IPS-18a (cell line): ENCODE measurements at regions not wholly inside any gene's neighbourhood (a gene's known extent, or its start where the extent isn't known, plus 50 kb on each side); places are given as distances from the start of the nearest gene placed in this dataset.

Experiments
- H3K27ac ChIP-seq: one replicate; pipeline ENCODE4 v1.5.1; 2013; ENCODE audit warnings: low read length
- H3K27me3 ChIP-seq: one replicate; pipeline ENCODE4 v1.6.1; 2013; ENCODE audit warnings: mild to moderate bottlenecking, low read length; ENCODE audit not compliant: control insufficient read depth, insufficient read depth
- H3K36me3 ChIP-seq: one replicate; pipeline ENCODE4 v1.6.1; 2013; ENCODE audit warnings: low read depth, low read length; ENCODE audit not compliant: control insufficient read depth
- H3K4me1 ChIP-seq: one replicate; pipeline ENCODE4 v1.6.1; 2013; ENCODE audit warnings: low read depth, low read length; ENCODE audit not compliant: control insufficient read depth
- H3K4me3 ChIP-seq: one replicate; pipeline ENCODE4 v1.5.1; 2013; ENCODE audit warnings: low read length
- H3K9ac ChIP-seq: one replicate; pipeline ENCODE4 v1.6.1; 2013; ENCODE audit warnings: mild to moderate bottlenecking, low read length, moderate library complexity
- H3K9me3 ChIP-seq: one replicate; pipeline ENCODE4 v1.6.1; 2013; ENCODE audit warnings: low read depth, low read length; ENCODE audit not compliant: control insufficient read depth

GRCh38 chr6:165200178-165200577, 109.2 kb downstream of the C6orf118 start:
- Histone ChIP-seq H3K4me1 (no peaks in the 10 kb centered on the region), H3K27ac (no peak overlapping the region), H3K27me3 (no peaks in the 10 kb centered on the region), H3K4me3 (no peak overlapping the region), H3K36me3 (no peaks in the 10 kb centered on the region), H3K9ac (no peak overlapping the region), H3K9me3 (no peaks in the 10 kb centered on the region)

DNA sequence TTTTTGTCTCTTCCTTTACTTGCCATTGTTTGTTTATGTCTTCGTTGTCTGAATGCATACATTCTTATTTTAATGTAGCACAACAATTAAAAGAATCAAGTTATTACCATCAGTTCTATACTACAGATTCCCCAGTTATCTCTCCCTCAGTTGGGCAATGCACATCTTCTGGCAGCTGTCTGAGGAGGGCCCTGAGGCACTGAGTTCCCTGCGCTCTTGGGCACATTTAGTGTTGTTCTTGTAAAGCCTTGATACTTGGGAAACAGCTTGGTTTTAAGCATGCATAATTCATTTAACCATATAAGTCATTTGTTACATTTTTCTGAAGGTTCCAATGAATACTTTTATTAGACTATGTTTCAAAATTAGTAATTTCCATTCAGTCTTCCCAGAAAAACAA, 117.9 kb downstream of the C6orf118 start:
- no peak overlapping the region for H3K27ac ChIP-seq
- H3K27me3 ChIP-seq: no peaks in the 10 kb centered on the region
- no peak overlapping the region for H3K9ac ChIP-seq
- H3K9me3 ChIP-seq: peaks cover 3% of the 10 kb centered on the region
- H3K36me3 ChIP-seq: no peaks in the 10 kb centered on the region
- H3K4me1 ChIP-seq: no peaks in the 10 kb centered on the region
- no peak overlapping the region for H3K4me3 ChIP-seq

GRCh38 chr6:165186441-165187205, 122.8 kb downstream of the C6orf118 start:
- Histone ChIP-seq H3K36me3 (no peaks in the 10 kb centered on the region), H3K27ac (no peak overlapping the region), H3K4me1 (no peaks in the 10 kb centered on the region), H3K9ac (no peak overlapping the region), H3K9me3 (peaks cover 6% of the 10 kb centered on the region), H3K4me3 (no peak overlapping the region), H3K27me3 (no peaks in the 10 kb centered on the region)

DNA sequence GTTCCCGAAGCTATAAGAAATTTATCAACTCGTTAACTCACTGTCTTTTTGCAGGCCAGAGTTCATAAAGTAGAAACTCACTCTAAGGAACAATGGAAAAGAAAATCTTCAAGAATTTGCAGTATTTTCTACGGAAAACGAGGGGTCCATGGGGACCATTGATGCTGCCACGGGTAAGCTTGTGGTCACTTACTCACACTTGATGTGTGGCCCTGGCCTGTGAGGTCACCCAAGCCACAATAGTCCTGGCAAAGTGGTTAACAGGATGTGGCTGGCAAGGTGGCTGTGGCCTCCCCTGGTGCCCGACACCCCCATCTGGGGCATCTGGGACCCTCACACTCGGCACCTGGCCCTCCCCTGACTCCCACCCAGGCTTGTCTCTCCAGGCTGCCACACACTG, 123.4 kb downstream of the C6orf118 start:
- Histone ChIP-seq H3K4me1 (no peaks in the 10 kb centered on the region), H3K9ac (no peak overlapping the region), H3K4me3 (no peak overlapping the region), H3K9me3 (peaks cover 8% of the 10 kb centered on the region), H3K27ac (no peak overlapping the region), H3K27me3 (no peaks in the 10 kb centered on the region), H3K36me3 (no peaks in the 10 kb centered on the region)

DNA sequence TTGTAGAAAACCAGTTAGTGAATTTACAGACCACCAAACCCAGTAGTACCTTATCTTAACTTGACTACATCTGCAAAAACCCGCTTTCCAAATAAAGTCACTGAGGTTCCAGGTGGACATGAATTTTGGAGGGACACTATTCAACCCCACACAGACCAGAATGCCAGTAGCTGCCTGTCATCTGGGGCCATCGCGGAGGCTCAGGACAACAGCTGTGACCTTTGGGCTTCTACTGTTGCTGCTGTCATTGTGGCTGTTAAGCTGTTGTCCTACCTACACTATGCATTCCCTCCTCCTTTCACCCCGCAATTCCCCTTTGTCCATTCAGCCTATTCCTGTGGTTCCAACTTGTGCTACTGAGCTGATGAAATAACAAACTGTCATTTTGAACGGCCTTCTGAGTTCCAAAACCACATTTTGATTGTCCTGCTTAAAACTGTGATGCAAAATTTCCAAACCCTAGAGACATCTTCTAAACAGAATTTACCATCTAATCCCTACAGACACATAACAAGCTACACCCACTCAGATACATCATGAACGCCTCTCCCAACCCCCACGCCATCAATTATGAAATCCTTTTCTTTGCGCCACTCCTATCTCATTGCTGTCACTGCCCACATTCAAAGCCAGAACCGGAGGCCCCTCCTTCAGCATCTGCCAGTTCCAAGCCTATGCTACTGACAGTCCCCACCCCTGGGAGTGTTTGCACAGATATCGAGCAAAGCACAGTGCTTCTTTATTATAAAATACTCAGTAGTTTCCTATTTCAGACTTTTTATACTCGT, 125.0 kb downstream of the C6orf118 start:
- Histone ChIP-seq H3K27ac (no peak overlapping the region), H3K9ac (no peak overlapping the region), H3K9me3 (peaks cover 5% of the 10 kb centered on the region), H3K36me3 (no peaks in the 10 kb centered on the region), H3K4me1 (no peaks in the 10 kb centered on the region), H3K27me3 (no peaks in the 10 kb centered on the region), H3K4me3 (no peak overlapping the region)

DNA sequence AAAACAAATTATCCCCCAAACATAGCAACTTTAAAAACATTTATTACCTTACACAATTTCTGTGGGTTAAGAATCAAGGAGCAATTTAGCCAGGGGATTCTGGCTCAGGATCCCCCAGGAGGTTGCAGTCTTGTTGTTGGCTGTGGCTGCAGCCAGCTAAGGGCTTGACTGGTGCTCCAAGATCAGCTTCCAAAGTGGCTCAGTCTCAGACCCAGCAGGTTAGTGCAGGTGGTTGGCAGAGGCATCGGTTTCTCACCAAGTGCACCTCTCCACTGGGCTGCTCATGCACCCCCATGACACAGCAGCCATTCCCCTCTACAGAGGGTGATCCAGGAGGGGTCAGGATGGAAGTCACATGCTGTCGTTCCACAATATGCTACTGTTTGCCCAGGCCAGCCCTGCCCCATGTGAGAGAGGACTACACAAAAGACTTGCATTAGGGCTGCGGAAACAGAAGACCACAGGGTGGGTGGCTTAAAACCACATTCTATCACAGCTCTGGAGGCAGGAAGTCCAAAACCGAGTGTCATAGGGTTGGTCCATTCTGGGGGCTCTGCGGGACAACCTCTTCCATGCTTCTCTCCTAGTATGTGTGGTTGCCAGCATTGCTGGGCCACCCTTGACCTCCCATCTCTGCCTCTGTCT, 125.8 kb downstream of the C6orf118 start:
- H3K36me3 ChIP-seq: no peaks in the 10 kb centered on the region
- no peaks in the 10 kb centered on the region for H3K27me3 ChIP-seq
- H3K4me1 ChIP-seq: no peaks in the 10 kb centered on the region
- peaks cover 5% of the 10 kb centered on the region for H3K9me3 ChIP-seq
- no peak overlapping the region for H3K9ac ChIP-seq
- H3K4me3 ChIP-seq: no peak overlapping the region
- H3K27ac ChIP-seq: no peak overlapping the region

GRCh38 chr6:165183071-165183470, 126.3 kb downstream of the C6orf118 start:
- Histone ChIP-seq H3K9ac (no peak overlapping the region), H3K27ac (no peak overlapping the region), H3K36me3 (no peaks in the 10 kb centered on the region), H3K4me1 (no peaks in the 10 kb centered on the region), H3K9me3 (peaks cover 5% of the 10 kb centered on the region), H3K4me3 (no peak overlapping the region), H3K27me3 (no peaks in the 10 kb centered on the region)

GRCh38 chr6:165181951-165182414, 127.4 kb downstream of the C6orf118 start:
- no peaks in the 10 kb centered on the region for H3K36me3 ChIP-seq
- H3K27ac ChIP-seq: no peak overlapping the region
- peaks cover 5% of the 10 kb centered on the region for H3K9me3 ChIP-seq
- H3K9ac ChIP-seq: no peak overlapping the region
- H3K27me3 ChIP-seq: no peaks in the 10 kb centered on the region
- H3K4me1 ChIP-seq: no peaks in the 10 kb centered on the region
- H3K4me3 ChIP-seq: no peak overlapping the region

- Histone ChIP-seq H3K9me3 (peaks cover 5% of the 10 kb centered on the region), H3K27ac (no peak overlapping the region), H3K4me1 (no peaks in the 10 kb centered on the region), H3K36me3 (no peaks in the 10 kb centered on the region), H3K27me3 (no peaks in the 10 kb centered on the region), H3K4me3 (no peak overlapping the region), H3K9ac (no peak overlapping the region)
Observed at GRCh38 chr6:165178056-165178455, 131.3 kb downstream of the C6orf118 start.

DNA sequence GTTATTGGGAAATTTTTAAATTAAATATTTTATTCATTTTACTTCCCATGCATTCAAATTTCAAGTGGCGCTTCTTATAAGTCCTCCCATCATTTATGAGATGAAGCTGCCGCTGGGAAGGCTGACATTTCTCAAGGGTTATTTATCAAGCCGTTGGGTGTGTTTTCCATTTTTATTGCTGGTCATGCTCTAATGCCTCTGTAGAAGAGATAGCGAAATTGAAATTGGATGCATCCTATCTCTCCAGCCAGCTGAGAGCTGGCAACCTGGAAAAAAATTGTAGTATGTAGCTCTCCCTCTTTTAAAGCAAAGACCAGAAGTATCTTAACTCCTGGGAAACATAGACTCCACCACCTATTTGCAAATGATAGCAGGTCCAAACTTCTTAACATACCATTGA, 135.9 kb downstream of the C6orf118 start:
- no peaks in the 10 kb centered on the region for H3K4me1 ChIP-seq
- no peak overlapping the region for H3K27ac ChIP-seq
- no peak overlapping the region for H3K9ac ChIP-seq
- H3K36me3 ChIP-seq: no peaks in the 10 kb centered on the region
- H3K4me3 ChIP-seq: no peak overlapping the region
- no peaks in the 10 kb centered on the region for H3K9me3 ChIP-seq
- no peaks in the 10 kb centered on the region for H3K27me3 ChIP-seq

DNA sequence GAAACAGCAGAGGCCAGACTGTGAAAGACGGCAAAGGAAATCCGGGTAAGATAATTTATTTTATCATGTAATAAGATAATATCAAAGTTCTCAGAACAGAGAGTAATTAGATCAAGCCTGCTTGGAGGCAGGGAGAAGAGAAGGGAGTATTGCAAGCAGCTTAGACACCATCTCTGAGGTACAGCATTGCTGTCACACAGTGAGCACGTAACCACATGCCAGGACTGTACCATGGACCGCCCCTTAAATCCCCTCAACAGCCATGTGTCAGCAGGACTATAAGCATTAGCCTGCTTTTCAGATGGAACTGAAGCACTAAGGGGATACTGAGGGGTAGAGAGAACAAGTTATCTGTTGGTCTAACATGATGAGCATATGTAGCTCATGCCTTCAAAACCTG, 141.5 kb downstream of the C6orf118 start:
- Histone ChIP-seq H3K27ac (no peak overlapping the region), H3K27me3 (no peaks in the 10 kb centered on the region), H3K4me1 (no peaks in the 10 kb centered on the region), H3K36me3 (no peaks in the 10 kb centered on the region), H3K9me3 (peaks cover 3% of the 10 kb centered on the region), H3K4me3 (no peak overlapping the region), H3K9ac (no peak overlapping the region)
